T1000 (cell line): ENCODE measurements at regions not wholly inside any gene's neighbourhood (a gene's known extent, or its start where the extent isn't known, plus 50 kb on each side); places are given as distances from the start of the nearest gene placed in this dataset.
"Not testable (repeated sequence)": the region's sequence is repeated elsewhere in the genome, so short reads cannot be mapped to it uniquely, and the experiment has no call there.

Source experiments
- DNase-seq: peaks from one replicate; lab custom pipeline; 2025; ENCODE audit warnings: mixed read lengths; lab: John Stamatoyannopoulos, UW

- DNase-seq, result not testable (repeated sequence)
Measured at GRCh38 chr15:62371683-62372082, 206.6 kb upstream of the C2CD4B start.

GRCh38 chr15:62377736-62378480 is 212.8 kb upstream of the C2CD4B start:
- no peak for DNase-seq

DNA sequence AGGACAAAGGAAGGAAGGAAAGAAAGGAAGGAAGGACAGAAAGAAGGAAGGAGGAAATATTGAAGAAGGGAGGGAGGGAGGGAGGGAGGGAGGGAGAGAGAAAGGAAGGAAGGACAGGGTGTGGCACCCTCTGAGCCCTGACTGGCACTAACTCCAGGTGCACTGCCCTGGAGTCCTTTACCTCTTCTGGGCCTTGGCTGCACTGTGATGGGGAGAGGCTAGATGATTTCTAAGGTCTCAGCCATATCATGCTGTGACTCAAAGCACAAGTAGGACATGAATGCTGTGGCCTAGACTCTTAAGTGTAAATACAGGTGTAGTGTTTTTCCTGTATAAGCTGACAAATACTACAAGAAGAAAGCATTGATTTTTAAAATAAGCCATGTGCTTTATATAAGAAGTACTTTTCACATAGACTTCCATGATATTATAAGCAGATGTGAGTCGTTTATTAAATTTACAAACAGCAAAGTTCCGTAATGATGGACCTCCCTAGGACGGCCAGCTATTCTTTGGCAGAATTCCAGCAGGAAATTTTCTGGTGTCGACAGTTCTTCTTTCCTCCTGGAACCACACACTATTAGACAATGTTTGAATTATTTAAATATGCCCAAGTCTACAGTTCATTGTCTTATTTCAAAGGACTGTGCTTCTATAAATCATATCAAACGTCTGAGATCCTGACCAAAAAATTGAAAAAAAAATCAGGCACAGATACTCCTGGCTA is 213.8 kb upstream of the C2CD4B start:
- DNase-seq, result no peak

DNA sequence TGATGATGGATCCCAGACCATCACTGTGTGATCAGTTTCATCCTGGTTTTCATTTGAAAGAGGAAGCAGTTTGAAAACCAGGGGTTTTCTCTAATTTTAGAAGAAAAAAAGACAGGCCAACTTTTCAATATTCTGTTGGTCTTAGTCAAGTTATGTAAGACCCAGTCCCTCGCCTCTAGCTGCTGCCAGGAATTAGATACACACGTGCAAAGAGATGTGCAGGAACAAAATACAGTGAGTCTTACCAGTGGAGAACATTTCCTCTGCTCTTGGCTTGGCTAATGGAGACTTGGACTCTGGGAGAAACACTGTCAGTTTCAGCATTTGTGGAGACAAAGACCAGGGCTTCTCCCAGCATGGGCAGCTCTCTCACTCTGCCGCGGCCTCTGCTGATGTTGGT is 214.9 kb upstream of the C2CD4B start:
- DNase-seq, result no peak

- DNase-seq, result no peak
Measured at GRCh38 chr15:62382046-62382445, 217.0 kb upstream of the C2CD4B start.

DNA sequence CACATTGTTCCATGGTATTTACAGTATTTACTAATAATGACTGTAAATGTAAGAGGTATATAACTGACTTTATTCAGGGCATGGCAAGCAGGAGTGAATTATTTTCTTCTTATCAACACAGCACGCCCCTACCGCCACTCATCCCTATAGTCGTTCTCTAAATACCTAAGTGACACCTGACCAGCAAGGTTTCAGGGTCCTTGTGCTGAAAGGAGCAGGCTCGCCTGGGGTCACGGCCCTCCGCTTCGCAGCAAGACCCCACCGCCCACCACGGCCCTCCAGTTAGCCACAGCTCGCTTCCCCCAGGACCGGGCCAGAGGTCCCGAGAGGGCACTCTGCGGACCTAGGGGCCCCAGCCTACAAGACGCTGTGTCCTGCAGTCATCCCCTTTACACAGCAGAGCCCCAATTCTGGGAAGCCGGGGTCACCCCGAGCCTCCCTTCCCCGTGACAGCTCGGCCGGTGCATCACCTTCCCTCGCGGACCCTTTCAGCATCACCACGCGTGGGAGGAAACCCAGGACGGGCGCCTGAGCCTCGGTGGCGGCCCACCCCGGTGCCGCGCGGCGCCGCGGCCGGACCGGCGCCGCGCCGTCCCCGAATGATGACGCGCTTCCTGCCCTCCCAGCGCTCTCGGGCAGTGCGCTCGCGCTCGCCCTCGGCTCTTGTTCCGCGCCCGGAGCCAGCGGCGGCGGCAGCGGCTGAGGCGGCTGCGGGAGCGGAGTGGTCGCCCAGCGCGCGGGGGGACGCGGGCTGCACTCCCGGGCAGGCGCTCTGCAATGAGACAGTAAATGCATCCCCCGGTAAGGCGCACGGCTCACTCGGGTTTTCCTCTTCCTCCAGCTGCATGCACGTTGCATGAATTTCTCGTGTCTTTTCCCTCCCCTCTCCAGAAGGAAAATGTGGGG is 225.1 kb upstream of the C2CD4B start, which contains the start of gene TLN2:
TSS of gene TLN2 (plus strand) at position 666 of the 906 bp plus-strand sequence.
- peak; percentile 31 for DNase-seq

DNA sequence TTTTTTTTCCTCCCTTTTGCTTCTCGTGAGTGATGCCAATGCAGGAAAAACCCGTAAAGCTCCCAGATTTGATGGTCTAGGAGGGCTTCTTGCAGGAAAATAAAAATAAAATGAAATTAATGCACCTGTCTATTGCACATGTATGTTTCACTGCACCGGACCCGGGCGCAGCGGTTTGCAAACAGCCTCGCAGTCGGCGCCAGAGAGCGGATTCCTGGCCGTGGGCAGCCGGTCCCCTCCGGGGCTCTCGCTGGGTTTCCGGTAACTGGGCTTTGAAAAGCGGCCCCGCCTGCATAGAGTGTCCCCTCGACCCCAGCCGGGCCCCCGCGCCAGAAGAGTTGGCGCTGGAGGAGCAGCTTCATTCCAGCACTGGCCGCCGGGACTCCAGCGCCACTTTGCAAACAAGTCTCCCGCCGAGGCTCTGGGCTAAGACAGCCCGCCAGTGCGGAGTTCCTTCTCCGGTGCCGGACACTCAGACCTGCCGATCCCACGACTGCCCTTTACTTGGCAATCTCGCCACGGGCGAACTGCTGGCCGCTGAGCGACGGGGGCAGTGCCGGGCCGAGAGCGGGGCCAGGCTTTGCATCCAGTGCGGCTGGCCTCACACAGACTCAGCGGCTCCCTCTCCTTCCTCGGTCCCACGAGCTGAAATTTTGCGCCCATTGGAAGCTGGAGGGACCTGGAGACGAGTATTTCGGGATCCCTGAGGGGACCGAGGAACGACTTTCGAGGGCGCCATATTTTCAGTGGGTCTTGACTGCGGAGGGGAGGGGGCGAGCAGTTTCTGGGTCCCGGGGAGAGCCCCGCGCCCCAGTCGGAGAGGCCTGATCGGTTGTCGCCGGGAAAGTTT is 225.9 kb upstream of the C2CD4B start:
- DNase-seq, result peak; percentile 31

DNA sequence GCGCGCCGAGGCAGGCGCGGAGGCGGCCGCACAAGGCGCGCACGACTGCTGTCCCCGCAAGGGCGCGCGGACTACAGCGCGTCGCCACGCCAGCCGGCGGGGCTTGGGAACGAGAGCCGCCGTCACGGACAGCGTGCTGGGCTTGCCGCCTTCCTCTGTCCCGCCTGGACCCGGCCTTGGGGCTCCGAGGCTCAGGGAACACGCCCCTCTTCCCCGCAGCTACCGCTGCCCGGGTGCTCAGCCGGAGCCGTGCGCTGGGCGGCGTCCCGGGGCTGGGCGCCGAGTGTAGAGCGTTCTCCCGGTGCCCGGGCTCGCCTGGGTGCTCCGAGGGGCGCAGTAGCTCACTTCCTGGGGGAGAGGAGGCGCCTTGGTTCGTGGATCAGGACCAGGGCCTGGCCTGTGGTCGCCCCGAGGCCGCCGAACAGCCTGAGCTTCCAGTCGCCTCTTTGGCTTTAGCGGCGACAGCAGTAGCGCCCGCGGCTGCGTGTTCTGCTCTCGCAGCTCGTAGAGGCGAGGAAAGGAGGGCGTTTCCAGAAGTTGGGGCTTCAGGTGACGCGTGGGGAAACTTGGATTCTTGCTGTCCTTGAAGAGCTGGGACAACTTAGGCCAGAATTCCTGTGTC is 226.7 kb upstream of the C2CD4B start:
- DNase-seq, result peak; percentile 34

DNA sequence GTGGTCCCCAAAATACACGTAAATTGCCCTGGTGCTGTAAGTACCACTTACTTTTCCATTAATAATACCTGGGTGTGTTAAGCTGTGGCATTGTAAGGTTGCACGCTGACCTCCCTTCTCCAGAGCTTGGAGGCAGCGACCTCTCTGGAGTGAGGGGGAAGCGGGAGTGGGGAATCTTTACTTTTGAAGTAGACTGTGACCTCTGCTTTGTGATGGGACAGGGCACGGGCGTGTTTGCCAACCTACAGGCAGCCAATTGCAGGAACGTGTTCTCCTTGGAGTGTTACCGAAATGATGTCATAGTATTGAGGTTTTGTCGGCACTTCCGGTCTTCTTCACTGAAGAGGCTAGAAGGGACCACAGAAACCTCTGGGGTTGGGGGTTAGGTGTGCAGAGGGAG is 227.3 kb upstream of the C2CD4B start:
- DNase-seq, result no peak

DNA sequence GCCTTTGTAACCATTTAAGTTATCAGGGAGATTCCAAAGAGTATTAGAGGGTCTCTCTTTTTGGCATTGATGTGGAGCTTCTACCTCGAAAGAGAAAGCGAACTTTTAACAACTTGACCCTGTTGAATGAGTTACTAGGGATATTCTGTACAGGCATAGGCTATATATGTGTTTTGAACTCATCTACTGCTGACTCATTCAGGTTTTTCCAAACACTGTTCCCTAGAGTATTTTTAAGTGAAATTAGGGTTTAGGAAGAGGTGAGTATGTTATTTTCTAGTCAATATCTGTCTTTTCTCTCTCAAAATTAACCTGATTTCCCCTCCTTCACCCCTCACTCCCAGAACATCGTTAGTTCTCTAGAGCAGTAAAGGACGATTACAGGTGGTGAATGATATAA is 228.1 kb upstream of the C2CD4B start:
- DNase-seq, result no peak

DNA sequence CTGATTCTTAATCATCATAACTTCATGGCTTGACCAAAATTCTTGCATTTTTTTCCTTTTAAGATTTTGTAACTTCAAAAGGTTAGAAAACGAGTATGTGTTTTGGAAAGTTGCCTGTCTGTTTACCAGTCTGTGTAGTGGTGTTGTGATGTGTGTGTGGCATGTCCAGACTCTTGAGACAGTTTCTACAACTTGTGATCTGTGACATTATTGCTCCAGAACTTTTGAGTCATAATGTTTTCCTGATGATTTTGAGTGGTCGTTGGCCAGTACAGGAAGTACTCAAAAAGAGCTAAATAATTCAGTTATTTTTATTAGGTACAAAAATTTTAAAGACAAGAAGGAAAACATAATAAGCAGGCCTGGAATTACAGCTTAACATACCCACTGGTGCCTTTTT is 229.0 kb upstream of the C2CD4B start:
- DNase-seq, result no peak

GRCh38 chr15:62400778-62401177 is 235.7 kb upstream of the C2CD4B start:
- no peak for DNase-seq

DNA sequence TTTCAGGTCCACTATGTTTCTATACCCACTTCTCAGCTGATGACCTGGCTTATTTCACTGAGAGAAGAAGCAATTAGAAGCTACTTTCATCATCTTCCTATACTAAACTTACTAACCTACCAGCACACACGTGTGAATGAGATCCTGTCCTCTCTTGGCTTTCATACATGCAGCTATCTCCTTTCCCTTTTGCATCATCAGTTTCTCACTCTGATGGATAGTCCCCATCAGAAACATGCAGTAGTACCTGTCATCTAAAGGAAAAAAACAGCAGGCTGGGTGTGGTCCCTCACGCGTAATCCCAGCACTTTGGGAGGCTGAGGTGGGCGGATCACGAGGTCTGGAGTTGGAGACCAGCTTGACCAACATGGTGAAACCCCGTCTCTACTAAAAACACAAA is 237.6 kb upstream of the C2CD4B start:
- DNase-seq, result no peak

DNA sequence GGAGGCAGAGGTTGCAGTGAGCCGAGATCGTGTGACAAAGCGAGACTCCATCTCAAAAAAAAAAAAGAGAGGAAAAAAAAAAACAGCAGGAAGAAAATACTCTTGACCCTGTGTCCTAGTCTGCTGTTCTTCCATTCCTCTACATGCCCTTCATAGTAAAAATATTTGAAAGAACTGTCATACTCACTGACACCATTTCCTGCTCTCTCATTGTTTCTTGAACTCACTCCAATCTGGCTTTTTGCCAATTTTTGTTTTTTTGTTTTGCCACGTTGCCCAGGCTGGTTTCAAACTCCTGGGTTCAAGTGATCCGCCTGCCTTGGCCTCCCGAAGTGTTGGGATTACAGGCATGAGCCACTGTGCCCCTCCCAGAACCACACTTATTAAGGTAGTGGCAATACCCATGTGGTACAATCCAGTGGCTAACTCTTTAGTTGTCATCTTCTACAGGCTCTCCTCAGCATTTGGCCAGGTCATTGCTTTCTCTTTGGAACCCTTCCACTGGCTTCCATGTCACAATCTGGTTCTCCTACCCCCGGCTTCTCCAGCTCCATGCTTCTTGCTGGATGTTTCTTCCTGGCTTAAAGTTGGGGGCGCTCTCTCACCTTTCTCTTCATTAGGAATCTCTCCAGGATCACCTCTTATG is 238.2 kb upstream of the C2CD4B start:
- DNase-seq, result no peak

GRCh38 chr15:62404194-62404985 is 239.3 kb upstream of the C2CD4B start:
- no peak for DNase-seq

DNA sequence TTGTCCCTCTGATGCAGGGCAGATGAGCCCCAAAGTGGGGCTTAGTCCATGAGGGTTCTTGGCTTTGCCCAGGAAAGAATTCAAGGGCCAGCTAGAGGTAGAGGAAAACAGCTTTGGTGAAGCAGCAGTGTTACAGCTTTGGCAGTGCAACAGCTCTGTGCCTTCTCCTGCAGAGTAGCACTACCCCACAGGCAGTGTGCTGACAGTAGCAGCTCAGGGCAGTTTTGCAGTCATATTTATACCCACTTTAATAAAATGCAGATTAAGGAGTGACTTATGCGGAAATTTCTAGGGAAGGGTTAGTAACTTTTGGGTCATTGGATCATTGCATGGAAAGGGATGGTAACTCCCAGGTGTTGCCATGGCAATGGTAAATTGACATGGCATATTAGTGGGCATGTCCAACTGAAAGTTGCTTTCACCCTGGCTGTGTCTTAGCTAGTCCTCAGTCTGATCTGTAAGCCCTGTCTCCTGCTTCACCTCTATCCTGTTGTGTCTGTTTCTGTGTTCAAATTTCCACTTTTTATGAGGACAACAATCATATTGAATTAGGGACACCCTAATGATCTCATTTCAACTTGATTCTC is 241.3 kb upstream of the C2CD4B start:
- DNase-seq, result no peak

- DNase-seq, result no peak
Measured at GRCh38 chr15:62407216-62407615, 242.1 kb upstream of the C2CD4B start.

GRCh38 chr15:62407962-62408361 is 242.9 kb upstream of the C2CD4B start:
- DNase-seq, result no peak

DNA sequence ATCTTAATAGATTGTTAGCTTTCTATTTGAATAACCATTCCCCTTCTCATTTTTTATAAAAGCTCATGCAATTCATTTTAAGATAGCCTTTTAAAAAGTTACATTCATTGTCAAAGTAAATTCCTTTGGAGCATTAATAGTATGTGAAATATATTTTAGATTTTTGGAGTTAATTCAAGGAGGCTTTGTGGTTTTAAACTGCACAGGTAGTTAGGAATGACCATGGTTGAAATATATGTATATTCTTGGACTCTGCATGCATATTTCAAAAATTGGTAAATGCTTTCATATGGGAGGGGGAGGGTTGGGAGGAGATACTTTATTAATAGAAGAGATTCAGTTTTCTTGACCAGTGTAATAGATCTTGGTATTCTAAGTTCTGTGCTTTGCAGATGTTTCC is 244.4 kb upstream of the C2CD4B start:
- no peak for DNase-seq
